H9 (cell line): ENCODE measurements at regions not wholly inside any gene's neighbourhood (a gene's known extent, or its start where the extent isn't known, plus 50 kb on each side); places are given as distances from the start of the nearest gene placed in this dataset.

Experiments
- DNase-seq: peaks from one replicate; pipeline ENCODE4 v3.0.0-alpha.2; 2017
- H2AFZ ChIP-seq: one replicate; pipeline ENCODE4 v1.6.1; 2013; ENCODE audit warnings: mild to moderate bottlenecking, low read length, control low read depth, moderate library complexity
- H2AK5ac ChIP-seq: 2 replicates; pipeline ENCODE4 v1.6.1; 2013; ENCODE audit warnings: low read length, control low read depth, mixed read lengths; ENCODE audit not compliant: insufficient read length
- H2BK120ac ChIP-seq: one replicate; pipeline ENCODE4 v1.6.1; 2013; ENCODE audit warnings: low read depth, mild to moderate bottlenecking, low read length, control low read depth, inconsistent platforms; ENCODE audit not compliant: poor library complexity, severe bottlenecking
- H2BK12ac ChIP-seq: 2 replicates; pipeline ENCODE4 v1.6.1; 2013; ENCODE audit warnings: low read length, control low read depth, mixed read lengths, low read depth; ENCODE audit not compliant: insufficient read length
- H2BK15ac ChIP-seq: 2 replicates; pipeline ENCODE4 v1.6.1; 2013; ENCODE audit warnings: low read depth, low read length, control low read depth
- H2BK20ac ChIP-seq: one replicate; pipeline ENCODE4 v1.6.1; 2013; ENCODE audit warnings: low read depth, mild to moderate bottlenecking, low read length, control low read depth, inconsistent platforms; ENCODE audit not compliant: poor library complexity, severe bottlenecking
- H2BK5ac ChIP-seq: 2 replicates; pipeline ENCODE4 v1.6.1; 2013; ENCODE audit warnings: low read length, control low read depth, mixed read lengths; ENCODE audit not compliant: insufficient read length
- H3K14ac ChIP-seq: 2 replicates; pipeline ENCODE4 v1.6.1; 2013; ENCODE audit warnings: low read length, control low read depth; ENCODE audit not compliant: insufficient read depth
- H3K18ac ChIP-seq: 2 replicates; pipeline ENCODE4 v1.6.1; 2013; ENCODE audit warnings: low read depth, mild to moderate bottlenecking, mixed read lengths, low read length, control low read depth; ENCODE audit not compliant: insufficient read length
- H3K23ac ChIP-seq: 2 replicates; pipeline ENCODE4 v1.6.1; 2013; ENCODE audit warnings: low read length, control low read depth, mixed read lengths, low read depth; ENCODE audit not compliant: insufficient read length
- H3K23me2 ChIP-seq: 2 replicates; pipeline ENCODE4 v1.6.1; 2013; ENCODE audit warnings: low read depth, mild to moderate bottlenecking, mixed read lengths, low read length, control low read depth; ENCODE audit not compliant: insufficient read length, poor library complexity, severe bottlenecking
- H3K27ac ChIP-seq: 2 replicates; pipeline ENCODE4 v1.5.1; 2013; ENCODE audit warnings: low read length, control low read depth, mixed read lengths, low read depth; ENCODE audit not compliant: insufficient read length
- H3K27me3 ChIP-seq: 2 replicates; pipeline ENCODE4 v1.6.1; 2013; ENCODE audit warnings: low read length, control low read depth, inconsistent platforms; ENCODE audit not compliant: insufficient read depth
- H3K4ac ChIP-seq: 2 replicates; pipeline ENCODE4 v1.6.1; 2013; ENCODE audit warnings: low read depth, mild to moderate bottlenecking, control low read depth, inconsistent platforms, low read length, moderate library complexity
- H3K4me1 ChIP-seq: 2 replicates; pipeline ENCODE4 v1.6.1; 2013; ENCODE audit warnings: low read length, control low read depth, inconsistent platforms; ENCODE audit not compliant: insufficient read depth
- H3K4me2 ChIP-seq: 2 replicates; pipeline ENCODE4 v1.6.1; 2013; ENCODE audit warnings: low read length, control low read depth, mixed read lengths; ENCODE audit not compliant: insufficient read length, insufficient read depth
- H3K56ac ChIP-seq: 2 replicates; pipeline ENCODE4 v1.6.1; 2013; ENCODE audit warnings: low read depth, mild to moderate bottlenecking, mixed read lengths, low read length, control low read depth; ENCODE audit not compliant: insufficient read length
- H3K79me1 ChIP-seq: 2 replicates; pipeline ENCODE4 v1.6.1; 2013; ENCODE audit warnings: low read depth, mild to moderate bottlenecking, moderate library complexity, low read length, control low read depth, inconsistent platforms; ENCODE audit not compliant: insufficient read depth, poor library complexity, severe bottlenecking
- H3K79me2 ChIP-seq: 2 replicates; pipeline ENCODE4 v1.6.1; 2013; ENCODE audit warnings: low read length, control low read depth, inconsistent platforms; ENCODE audit not compliant: insufficient read depth
- H3K9ac ChIP-seq: 2 replicates; pipeline ENCODE4 v1.6.1; 2013; ENCODE audit warnings: low read length, control low read depth, mixed read lengths; ENCODE audit not compliant: insufficient read length; ENCODE audit errors: extremely low read depth
- H3K9me3 ChIP-seq: one replicate; pipeline ENCODE4 v1.6.1; 2013; ENCODE audit warnings: low read depth, low read length, inconsistent platforms; ENCODE audit not compliant: control insufficient read depth
- H3T11ph ChIP-seq: one replicate; pipeline ENCODE4 v1.6.1; 2013; ENCODE audit warnings: mild to moderate bottlenecking, low read length, control low read depth, inconsistent platforms
- H4K20me1 ChIP-seq: one replicate; pipeline ENCODE4 v1.6.1; 2013; ENCODE audit not compliant: control insufficient read depth, insufficient read length, insufficient read depth
- H4K5ac ChIP-seq: 2 replicates; pipeline ENCODE4 v1.6.1; 2013; ENCODE audit warnings: low read depth, mild to moderate bottlenecking, mixed read lengths, low read length, control low read depth; ENCODE audit not compliant: insufficient read length
- H4K8ac ChIP-seq: replicated peaks from 2 replicates; pipeline ENCODE4 v1.6.1; 2013; ENCODE audit warnings: low read length, control low read depth, mixed read lengths, low read depth; ENCODE audit not compliant: insufficient read length
- H4K91ac ChIP-seq: 2 replicates; pipeline ENCODE4 v1.6.1; 2013; ENCODE audit warnings: low read depth, mild to moderate bottlenecking, moderate library complexity, mixed read lengths, low read length, control low read depth; ENCODE audit not compliant: insufficient read length
- H3K27ac Mint-ChIP-seq, 3 experiments: 2 replicates in 2 of 3; 3 replicates in 1 of 3; pipeline ENCODE4 v1.8.0; 2020 to 2021; ENCODE audit warnings: mixed read lengths in 3 of 3, mild to moderate bottlenecking in 1 of 3, moderate library complexity in 1 of 3
- H3K27me3 Mint-ChIP-seq: 2 replicates; pipeline ENCODE4 v1.8.0; 2021; ENCODE audit warnings: low read depth, mild to moderate bottlenecking, moderate library complexity, mixed read lengths
- H3K36me3 Mint-ChIP-seq, 3 experiments: 2 replicates in 2 of 3; 3 replicates in 1 of 3; pipeline ENCODE4 v1.8.0; 2020 to 2021; ENCODE audit warnings: low read depth in 3 of 3, mixed read lengths in 3 of 3; ENCODE audit not compliant: insufficient read depth in 1 of 3
- H3K4me1 Mint-ChIP-seq, 2 experiments: 2 replicates each; pipeline ENCODE4 v1.8.0; 2020; ENCODE audit warnings: mixed read lengths in 2 of 2
- H3K4me3 Mint-ChIP-seq, 2 experiments: 2 replicates in 1 of 2; 3 replicates in 1 of 2; pipeline ENCODE4 v1.8.0; 2020 to 2021; ENCODE audit warnings: mild to moderate bottlenecking in 2 of 2, mixed read lengths in 2 of 2, moderate library complexity in 1 of 2
- H3K9me3 Mint-ChIP-seq, 2 experiments: 2 replicates in 1 of 2; 3 replicates in 1 of 2; pipeline ENCODE4 v1.8.0; 2020; ENCODE audit warnings: mild to moderate bottlenecking in 2 of 2, mixed read lengths in 2 of 2, moderate library complexity in 1 of 2
- CTCF ChIP-seq: fragments of 200-600 bp; sonication (generic); conservative IDR thresholded peaks from 3 replicates; pipeline ENCODE4 v1.8.0; 2021; ENCODE audit warnings: antibody characterized with exemption, mild to moderate bottlenecking
- WGBS: extraction: QIAGEN DNeasy Blood & Tissue Kit; methylation state at CpG from one replicate; pipeline ENCODE4 v1.1.7; 2013; ENCODE audit warnings: missing lambda C conversion rate, low lambda C conversion rate, mixed read lengths; ENCODE audit not compliant: insufficient read length; ENCODE audit errors: extremely low coverage; 5-methylcytosine and 5-hydroxymethylcytosine counted together

GRCh38 chr14:54052696-54053385 is 96.2 kb upstream of the BMP4 start:
- H2BK120ac ChIP-seq = no peak overlapping the region
- no CpG with 5 or more reads among the region's 2 CpGs for WGBS
- H3K56ac ChIP-seq = no peak overlapping the region

More at GRCh38 chr14:54052696-54053385, 96.2 kb upstream of the BMP4 start:
- Histone ChIP-seq H3K18ac (no peak overlapping the region), H3K79me2 (no peaks in the 10 kb centered on the region), H4K8ac (no peak overlapping the region), H3T11ph (no peak overlapping the region), H3K14ac (no peak overlapping the region), H2BK20ac (no peak overlapping the region), H3K27me3 (no peaks in the 10 kb centered on the region), H3K23me2 (no peaks in the 10 kb centered on the region), H2BK12ac (no peak overlapping the region), H2BK5ac (no peak overlapping the region), H4K5ac (no peak overlapping the region), H4K20me1 (no peaks in the 10 kb centered on the region), H2AFZ (no peak overlapping the region), H3K4me1 (no peaks in the 10 kb centered on the region), H3K23ac (no peak overlapping the region), H4K91ac (no peak overlapping the region), H3K9me3 (no peaks in the 10 kb centered on the region), H3K4ac (no peak overlapping the region), H3K9ac (no peak overlapping the region), H2AK5ac (no peak overlapping the region), H3K4me2 (no peak overlapping the region), H2BK15ac (no peak overlapping the region), H3K79me1 (no peaks in the 10 kb centered on the region), H3K27ac (no peak overlapping the region)
- no peak for DNase-seq
- Mint-ChIP-seq H3K9me3 (no peaks in the 10 kb centered on the region), H3K36me3 (no peaks in the 10 kb centered on the region), H3K27ac (no peak overlapping the region), H3K4me3 (no peak overlapping the region), H3K4me1 (no peaks in the 10 kb centered on the region), H3K27me3 (no peaks in the 10 kb centered on the region)
- TF ChIP-seq CTCF = no peak
